Endodermal cell (in vitro differentiated cells): ENCODE measurements at regions not wholly inside any gene's neighbourhood (a gene's known extent, or its start where the extent isn't known, plus 50 kb on each side); places are given as distances from the start of the nearest gene placed in this dataset.

Source experiments
- DNase-seq: peaks from one replicate; pipeline ENCODE4 v3.0.0-alpha.2; 2017
- H3K27ac ChIP-seq: 2 replicates; pipeline ENCODE4 v1.5.1; 2013; ENCODE audit warnings: mild to moderate bottlenecking, low read depth, low read length, moderate library complexity
- H3K27me3 ChIP-seq: 2 replicates; pipeline ENCODE4 v1.6.1; 2013; ENCODE audit warnings: mild to moderate bottlenecking, low read length, moderate library complexity; ENCODE audit not compliant: insufficient read depth, control insufficient read depth, poor library complexity, severe bottlenecking
- H3K36me3 ChIP-seq: 2 replicates; pipeline ENCODE4 v1.7.0; 2013; ENCODE audit warnings: mild to moderate bottlenecking, low read length, moderate library complexity; ENCODE audit not compliant: control insufficient read depth, insufficient read depth
- H3K4me1 ChIP-seq: one replicate; pipeline ENCODE4 v1.7.0; 2013; ENCODE audit warnings: low read length; ENCODE audit not compliant: control insufficient read depth, insufficient read depth
- H3K4me3 ChIP-seq: 2 replicates; pipeline ENCODE4 v1.5.1; 2013; ENCODE audit warnings: mild to moderate bottlenecking, low read length, moderate library complexity
- H3K9ac ChIP-seq: 2 replicates; pipeline ENCODE4 v1.6.1; 2013; ENCODE audit warnings: mild to moderate bottlenecking, low read length, moderate library complexity; ENCODE audit not compliant: poor library complexity, severe bottlenecking; ENCODE audit errors: extremely low read depth
- H3K9me3 ChIP-seq: 2 replicates; pipeline ENCODE4 v1.6.1; 2013; ENCODE audit warnings: mild to moderate bottlenecking, low read length, moderate library complexity; ENCODE audit not compliant: control insufficient read depth
- H3K27ac Mint-ChIP-seq: 2 replicates; pipeline ENCODE4 v1.8.0; 2020; ENCODE audit warnings: mixed read lengths
- H3K27me3 Mint-ChIP-seq: 2 replicates; pipeline ENCODE4 v1.8.0; 2021; ENCODE audit warnings: mild to moderate bottlenecking, mixed read lengths; ENCODE audit not compliant: insufficient read depth
- H3K36me3 Mint-ChIP-seq: 2 replicates; pipeline ENCODE4 v1.8.0; 2020; ENCODE audit warnings: low read depth, mixed read lengths
- H3K4me1 Mint-ChIP-seq: 2 replicates; pipeline ENCODE4 v1.8.0; 2020; ENCODE audit warnings: mixed read lengths
- H3K4me3 Mint-ChIP-seq: 2 replicates; pipeline ENCODE4 v1.8.0; 2020; ENCODE audit warnings: mild to moderate bottlenecking, moderate library complexity, mixed read lengths
- H3K9me3 Mint-ChIP-seq: 2 replicates; pipeline ENCODE4 v1.8.0; 2020; ENCODE audit warnings: mild to moderate bottlenecking, mixed read lengths
- CTCF ChIP-seq: fragments of 200-600 bp; sonication (generic); conservative IDR thresholded peaks from 2 replicates; pipeline ENCODE4 v1.5.0; 2021; ENCODE audit warnings: antibody characterized with exemption, mild to moderate bottlenecking
- WGBS, 2 experiments: methylation state at CpG; one replicate each; pipeline versions ENCODE4 v1.1.5 to v1.1.7; 2013; ENCODE audit warnings: missing lambda C conversion rate in 2 of 2, mixed read lengths in 1 of 2; ENCODE audit not compliant: insufficient coverage in 1 of 2, insufficient read length in 1 of 2; 5-methylcytosine and 5-hydroxymethylcytosine counted together

- Mint-ChIP-seq H3K36me3 (no peaks in the 10 kb centered on the region), H3K27me3 (no peaks in the 10 kb centered on the region), H3K4me3 (no peak overlapping the region), H3K9me3 (peaks cover 5% of the 10 kb centered on the region), H3K27ac (no peak overlapping the region), H3K4me1 (no peaks in the 10 kb centered on the region)
- Histone ChIP-seq H3K27me3 (no peaks in the 10 kb centered on the region), H3K4me3 (no peak overlapping the region), H3K27ac (no peak overlapping the region), H3K36me3 (no peaks in the 10 kb centered on the region), H3K4me1 (no peaks in the 10 kb centered on the region), H3K9me3 (peaks cover 4% of the 10 kb centered on the region), H3K9ac (no peak overlapping the region)
- WGBS, 2 experiments, result 83 to 100% methylated on average over 1 to 3 of the region's 3 CpGs
- peak; percentile 59 for TF ChIP-seq CTCF
- no peak for DNase-seq
Measured at GRCh38 chr6:15752820-15753219, 90.0 kb upstream of the DTNBP1 start.

GRCh38 chr6:15751721-15752350, 89.0 kb upstream of the DTNBP1 start:
- 96 to 100% methylated on average over 2 of the region's 3 CpGs for WGBS, 2 experiments

GRCh38 chr6:15748341-15748740, 85.5 kb upstream of the DTNBP1 start:
- no peak for TF ChIP-seq CTCF
- Mint-ChIP-seq H3K4me3 (no peak overlapping the region), H3K4me1 (peaks cover 4% of the 10 kb centered on the region), H3K27ac (no peak overlapping the region), H3K27me3 (no peaks in the 10 kb centered on the region), H3K9me3 (peaks cover 2% of the 10 kb centered on the region), H3K36me3 (no peaks in the 10 kb centered on the region)
- H3K4me3 ChIP-seq, result no peak overlapping the region
- H3K27ac ChIP-seq, result no peak overlapping the region
- H3K9ac ChIP-seq, result no peak overlapping the region
- WGBS, 2 experiments, result 94 to 100% methylated on average over 4 of the region's 4 CpGs
- no peaks in the 10 kb centered on the region for H3K27me3 ChIP-seq
- DNase-seq, result no peak
- no peaks in the 10 kb centered on the region for H3K9me3 ChIP-seq
- H3K36me3 ChIP-seq, result no peaks in the 10 kb centered on the region
- H3K4me1 ChIP-seq, result no peaks in the 10 kb centered on the region

More at GRCh38 chr6:15751721-15752350, 89.0 kb upstream of the DTNBP1 start:
- no peaks in the 10 kb centered on the region for H3K36me3 ChIP-seq
- H3K9me3 ChIP-seq, result no peaks in the 10 kb centered on the region
- Mint-ChIP-seq H3K9me3 (no peaks in the 10 kb centered on the region), H3K4me1 (no peaks in the 10 kb centered on the region), H3K27me3 (no peaks in the 10 kb centered on the region), H3K4me3 (no peak overlapping the region), H3K36me3 (no peaks in the 10 kb centered on the region), H3K27ac (no peak overlapping the region)
- no peaks in the 10 kb centered on the region for H3K27me3 ChIP-seq
- H3K4me3 ChIP-seq, result no peak overlapping the region
- no peak overlapping the region for H3K9ac ChIP-seq
- H3K4me1 ChIP-seq, result no peaks in the 10 kb centered on the region
- no peak overlapping the region for H3K27ac ChIP-seq
- no peak for DNase-seq
- no peak for TF ChIP-seq CTCF
